ENCODE measurements at regions not wholly inside any gene's neighbourhood (a gene's known extent, or its start where the extent isn't known, plus 50 kb on each side); places are given as distances from the start of the nearest gene placed in this dataset.

- H3K9me3 Mint-ChIP-seq: peaks cover under 1% of the 10 kb centered on the region
- H3K27me3 ChIP-seq (ENCODE audit: control insufficient read depth, insufficient read depth, low read length, poor library complexity, severe bottlenecking): no peaks in the 10 kb centered on the region
- no peak overlapping the region for H3K4me3 Mint-ChIP-seq
- H3K4me3 ChIP-seq (ENCODE audit: low read length): no peak overlapping the region
- no peaks in the 10 kb centered on the region for H3K36me3 Mint-ChIP-seq (ENCODE audit: low read depth)
- WGBS, 2 experiments (ENCODE audit: insufficient coverage in 1 of 2, insufficient read length in 1 of 2): 90 to 95% methylated on average over 4 to 7 of the region's 7 CpGs
- no peak for TF ChIP-seq CTCF (conservative IDR thresholded peaks at IDR 0.05)
- no peaks in the 10 kb centered on the region for H3K36me3 ChIP-seq (ENCODE audit: control insufficient read depth, insufficient read depth, low read length)
- DNase-seq: no peak
- H3K9me3 ChIP-seq (ENCODE audit: control insufficient read depth, low read length): no peaks in the 10 kb centered on the region
- H3K27ac ChIP-seq (ENCODE audit: low read depth, low read length): no peak overlapping the region
- H3K9ac ChIP-seq (ENCODE audit: extremely low read depth, low read length, poor library complexity, severe bottlenecking): no peak overlapping the region
- H3K27ac Mint-ChIP-seq: no peak overlapping the region
- no peaks in the 10 kb centered on the region for H3K4me1 Mint-ChIP-seq
- H3K27me3 Mint-ChIP-seq (ENCODE audit: insufficient read depth): no peaks in the 10 kb centered on the region
- no peaks in the 10 kb centered on the region for H3K4me1 ChIP-seq (ENCODE audit: control insufficient read depth, insufficient read depth, low read length)
Observed at GRCh38 chr15:31513178-31513577, 186.5 kb downstream of the KLF13 start.

GRCh38 chr15:31516440-31516839, 189.8 kb downstream of the KLF13 start:
- H3K4me1 ChIP-seq (ENCODE audit: control insufficient read depth, insufficient read depth, low read length): no peaks in the 10 kb centered on the region
- Mint-ChIP-seq H3K4me1 (no peaks in the 10 kb centered on the region), H3K27ac (no peak overlapping the region), H3K36me3 (ENCODE audit: low read depth) (no peaks in the 10 kb centered on the region), H3K4me3 (no peak overlapping the region), H3K9me3 (no peaks in the 10 kb centered on the region), H3K27me3 (ENCODE audit: insufficient read depth) (no peaks in the 10 kb centered on the region)
- 91 to 100% methylated on average over 1 of the region's 1 CpG for WGBS, 2 experiments (ENCODE audit: insufficient coverage in 1 of 2, insufficient read length in 1 of 2)
- no peak overlapping the region for H3K4me3 ChIP-seq (ENCODE audit: low read length)
- TF ChIP-seq CTCF (conservative IDR thresholded peaks at IDR 0.05): no peak
- DNase-seq: no peak
- H3K9ac ChIP-seq (ENCODE audit: extremely low read depth, low read length, poor library complexity, severe bottlenecking): no peak overlapping the region
- no peaks in the 10 kb centered on the region for H3K36me3 ChIP-seq (ENCODE audit: control insufficient read depth, insufficient read depth, low read length)
- H3K27me3 ChIP-seq (ENCODE audit: control insufficient read depth, insufficient read depth, low read length, poor library complexity, severe bottlenecking): no peaks in the 10 kb centered on the region
- no peak overlapping the region for H3K27ac ChIP-seq (ENCODE audit: low read depth, low read length)
- no peaks in the 10 kb centered on the region for H3K9me3 ChIP-seq (ENCODE audit: control insufficient read depth, low read length)

- H3K36me3 Mint-ChIP-seq (ENCODE audit: low read depth): no peaks in the 10 kb centered on the region
- H3K4me1 Mint-ChIP-seq: no peaks in the 10 kb centered on the region
- no peak overlapping the region for H3K27ac ChIP-seq (ENCODE audit: low read depth, low read length)
- H3K9ac ChIP-seq (ENCODE audit: extremely low read depth, low read length, poor library complexity, severe bottlenecking): no peak overlapping the region
- no peak for DNase-seq
- H3K36me3 ChIP-seq (ENCODE audit: control insufficient read depth, insufficient read depth, low read length): no peaks in the 10 kb centered on the region
- no peaks in the 10 kb centered on the region for H3K27me3 ChIP-seq (ENCODE audit: control insufficient read depth, insufficient read depth, low read length, poor library complexity, severe bottlenecking)
- no peak overlapping the region for H3K4me3 Mint-ChIP-seq
- H3K27ac Mint-ChIP-seq: no peak overlapping the region
- TF ChIP-seq CTCF (conservative IDR thresholded peaks at IDR 0.05): no peak
- no peak overlapping the region for H3K4me3 ChIP-seq (ENCODE audit: low read length)
- H3K27me3 Mint-ChIP-seq (ENCODE audit: insufficient read depth): no peaks in the 10 kb centered on the region
- H3K9me3 Mint-ChIP-seq: no peaks in the 10 kb centered on the region
- WGBS, 2 experiments (ENCODE audit: insufficient coverage in 1 of 2, insufficient read length in 1 of 2): 89 to 98% methylated on average over 4 of the region's 4 CpGs
- no peaks in the 10 kb centered on the region for H3K4me1 ChIP-seq (ENCODE audit: control insufficient read depth, insufficient read depth, low read length)
- no peaks in the 10 kb centered on the region for H3K9me3 ChIP-seq (ENCODE audit: control insufficient read depth, low read length)
Observed at GRCh38 chr15:31516874-31517273, 190.2 kb downstream of the KLF13 start.

Measured in endodermal cell (in vitro differentiated cells).